WTC11 (cell line): ENCODE measurements at regions not wholly inside any gene's neighbourhood (a gene's known extent, or its start where the extent isn't known, plus 50 kb on each side); places are given as distances from the start of the nearest gene placed in this dataset.

Source experiments
- ATAC-seq: fragments of 200-7000 bp; cut with Tn5 transposase; 2 replicates; pipeline ENCODE4 v1.10.0; 2021; ENCODE audit warnings: mild to moderate bottlenecking, moderate library complexity
- CTCF ChIA-PET: fragments of 300-600 bp; sonication (Branson Sonifier 250); formaldehyde crosslinking; loops from one replicate; lab custom pipeline; 2021; ENCODE audit warnings: antibody characterized with exemption; lab: Charles Lee
- POLR2A ChIA-PET: fragments of 350-600 bp; sonication (Branson Sonifier 250); formaldehyde crosslinking; loops from one replicate; lab custom pipeline; 2021; ENCODE audit warnings: antibody characterized with exemption; lab: Charles Lee
- DNase-seq: peaks from one replicate; pipeline ENCODE4 v3.0.0; 2021; ENCODE audit warnings: low spot score
- H3K27ac Mint-ChIP-seq: 2 replicates; pipeline ENCODE4 v1.8.0; 2021; ENCODE audit warnings: mixed read lengths
- H3K27me3 Mint-ChIP-seq: 2 replicates; pipeline ENCODE4 v1.8.0; 2021; ENCODE audit warnings: low read depth, mild to moderate bottlenecking, moderate library complexity, mixed read lengths
- H3K36me3 Mint-ChIP-seq: 2 replicates; pipeline ENCODE4 v1.8.0; 2021; ENCODE audit warnings: mixed read lengths
- H3K4me1 Mint-ChIP-seq: 2 replicates; pipeline ENCODE4 v1.8.0; 2022; ENCODE audit warnings: mixed read lengths
- H3K4me3 Mint-ChIP-seq: 2 replicates; pipeline ENCODE4 v1.8.0; 2021; ENCODE audit warnings: mild to moderate bottlenecking, moderate library complexity, mixed read lengths
- H3K9me3 Mint-ChIP-seq: 2 replicates; pipeline ENCODE4 v1.8.0; 2021; ENCODE audit warnings: mixed read lengths
- CREB1 ChIP-seq: sonication (generic); formaldehyde crosslinking; IDR thresholded peaks from 2 replicates; pipeline ENCODE4 v1.8.0; 2023; ENCODE audit warnings: mild to moderate bottlenecking, missing genetic modification reagents
- CREM ChIP-seq: sonication (generic); formaldehyde crosslinking; IDR thresholded peaks from 2 replicates; pipeline ENCODE4 v1.8.1; 2022; ENCODE audit warnings: mild to moderate bottlenecking, missing genetic modification reagents, moderate library complexity
- ELF4 ChIP-seq: sonication (generic); formaldehyde crosslinking; IDR thresholded peaks from 2 replicates; pipeline ENCODE4 v1.8.1; 2022; ENCODE audit warnings: low read depth, mild to moderate bottlenecking, moderate library complexity, missing genetic modification reagents
- ETV6 ChIP-seq: sonication (generic); formaldehyde crosslinking; IDR thresholded peaks from 2 replicates; pipeline ENCODE4 v1.8.1; 2022; ENCODE audit warnings: mild to moderate bottlenecking, missing genetic modification reagents
- GABPB1 ChIP-seq: sonication (generic); formaldehyde crosslinking; IDR thresholded peaks from 2 replicates; pipeline ENCODE4 v1.8.1; 2023; ENCODE audit warnings: mild to moderate bottlenecking, missing genetic modification reagents
- GRHL2 ChIP-seq: fragments of 250-450 bp; sonication (Bioruptor Pico); IDR thresholded peaks from 2 replicates; pipeline ENCODE4 v1.8.0; 2022; ENCODE audit warnings: mild to moderate bottlenecking, moderate library complexity; ENCODE audit not compliant: insufficient replicate concordance, severe bottlenecking
- IRF2 ChIP-seq: sonication (generic); formaldehyde crosslinking; IDR thresholded peaks from 2 replicates; pipeline ENCODE4 v1.8.0; 2022; ENCODE audit warnings: low read depth, missing genetic modification reagents, borderline replicate concordance
- KAT7 ChIP-seq: sonication (generic); formaldehyde crosslinking; IDR thresholded peaks from 2 replicates; pipeline ENCODE4 v1.8.1; 2023; ENCODE audit warnings: missing genetic modification reagents, mild to moderate bottlenecking, borderline replicate concordance
- NFE2L1 ChIP-seq: sonication (generic); formaldehyde crosslinking; IDR thresholded peaks from 2 replicates; pipeline ENCODE4 v1.8.1; 2023; ENCODE audit warnings: missing genetic modification reagents
- PRRX2 ChIP-seq: fragments of 250-450 bp; sonication (Bioruptor Pico); IDR thresholded peaks from 2 replicates; pipeline ENCODE4 v1.8.0; 2021; ENCODE audit warnings: mild to moderate bottlenecking
- SMAD3 ChIP-seq: sonication (generic); formaldehyde crosslinking; IDR thresholded peaks from 2 replicates; pipeline ENCODE4 v1.8.0; 2022; ENCODE audit warnings: missing genetic modification reagents, mild to moderate bottlenecking, borderline replicate concordance
- SMAD4 ChIP-seq: sonication (generic); formaldehyde crosslinking; IDR thresholded peaks from 2 replicates; pipeline ENCODE4 v1.8.0; 2022; ENCODE audit warnings: mild to moderate bottlenecking, missing genetic modification reagents
- SOX15 ChIP-seq: fragments of 250-450 bp; sonication (Bioruptor Pico); IDR thresholded peaks from 2 replicates; pipeline ENCODE4 v1.9.0; 2021; ENCODE audit warnings: mild to moderate bottlenecking
- TEAD4 ChIP-seq: sonication (generic); formaldehyde crosslinking; IDR thresholded peaks from 2 replicates; pipeline ENCODE4 v1.8.0; 2022; ENCODE audit warnings: mild to moderate bottlenecking, missing genetic modification reagents
- ZNF121 ChIP-seq: sonication (generic); formaldehyde crosslinking; IDR thresholded peaks from 2 replicates; pipeline ENCODE4 v1.8.0; 2023; ENCODE audit warnings: missing genetic modification reagents
- ZNF232 ChIP-seq: sonication (generic); formaldehyde crosslinking; IDR thresholded peaks from 2 replicates; pipeline ENCODE4 v1.8.0; 2022; ENCODE audit warnings: mild to moderate bottlenecking, missing genetic modification reagents
- ZNF671 ChIP-seq: fragments of 250-450 bp; sonication (Bioruptor Pico); IDR thresholded peaks from 2 replicates; pipeline ENCODE4 v1.8.0; 2021; ENCODE audit warnings: mild to moderate bottlenecking
- TF ChIP-seq, protein P1 (sequence below): fragments of 250-450 bp; sonication (Bioruptor Pico); IDR thresholded peaks from 2 replicates; pipeline ENCODE4 v1.8.0; 2021; ENCODE audit warnings: mild to moderate bottlenecking
- TF ChIP-seq, protein P2 (sequence below): sonication (generic); formaldehyde crosslinking; conservative IDR thresholded peaks from 2 replicates; pipeline ENCODE4 v1.8.1; 2023; ENCODE audit warnings: mild to moderate bottlenecking, low read depth, missing genetic modification reagents, moderate library complexity
- TF ChIP-seq, protein P3 (sequence below): sonication (generic); formaldehyde crosslinking; IDR thresholded peaks from 2 replicates; pipeline ENCODE4 v1.8.1; 2023; ENCODE audit warnings: mild to moderate bottlenecking, missing genetic modification reagents, borderline replicate concordance
- TF ChIP-seq, protein P4 (sequence below): fragments of 250-450 bp; sonication (Bioruptor Pico); conservative IDR thresholded peaks from 2 replicates; pipeline ENCODE4 v1.9.0; 2021; ENCODE audit warnings: mild to moderate bottlenecking

DNA sequence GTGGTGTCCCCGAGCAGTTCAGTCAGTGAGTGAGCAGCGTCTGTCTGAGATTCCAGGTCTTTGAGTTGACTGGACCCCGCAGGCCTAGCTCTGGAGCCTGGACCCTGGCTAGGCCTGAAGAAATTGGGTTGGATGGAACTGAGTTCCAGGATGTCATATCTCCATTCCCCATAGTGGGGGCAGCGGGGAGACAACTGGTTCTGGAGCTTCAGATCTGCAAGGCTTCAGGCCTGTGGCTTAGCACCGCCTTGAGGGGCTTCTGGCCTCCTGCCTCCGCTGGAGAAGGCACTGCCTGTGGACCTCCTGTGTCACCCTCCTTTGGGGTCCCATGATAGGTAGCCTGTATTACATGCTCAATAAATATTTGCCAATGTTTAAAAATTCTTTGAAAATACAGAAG, 288.4 kb upstream of the ID2 start:
- Mint-ChIP-seq H3K36me3 (no peaks in the 10 kb centered on the region), H3K4me1 (peaks cover 34% of the 10 kb centered on the region), H3K4me3 (no peak overlapping the region), H3K27me3 (peaks cover 7% of the 10 kb centered on the region), H3K27ac (no peak overlapping the region), H3K9me3 (peaks cover 11% of the 10 kb centered on the region)
- ChIA-PET POLR2A (no interaction called here), CTCF (no interaction called here)
- ATAC-seq (no peak), DNase-seq (no peak)
- TF ChIP-seq TEAD4 (CRISPR knock-in tag) (no peak), PRRX2 (CRISPR knock-in tag) (no peak), ELF4 (CRISPR knock-in tag) (no peak), SOX15 (no peak)
- TF ChIP-seq, protein P1, sequence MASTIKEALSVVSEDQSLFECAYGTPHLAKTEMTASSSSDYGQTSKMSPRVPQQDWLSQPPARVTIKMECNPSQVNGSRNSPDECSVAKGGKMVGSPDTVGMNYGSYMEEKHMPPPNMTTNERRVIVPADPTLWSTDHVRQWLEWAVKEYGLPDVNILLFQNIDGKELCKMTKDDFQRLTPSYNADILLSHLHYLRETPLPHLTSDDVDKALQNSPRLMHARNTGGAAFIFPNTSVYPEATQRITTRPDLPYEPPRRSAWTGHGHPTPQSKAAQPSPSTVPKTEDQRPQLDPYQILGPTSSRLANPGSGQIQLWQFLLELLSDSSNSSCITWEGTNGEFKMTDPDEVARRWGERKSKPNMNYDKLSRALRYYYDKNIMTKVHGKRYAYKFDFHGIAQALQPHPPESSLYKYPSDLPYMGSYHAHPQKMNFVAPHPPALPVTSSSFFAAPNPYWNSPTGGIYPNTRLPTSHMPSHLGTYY: no peak

DNA sequence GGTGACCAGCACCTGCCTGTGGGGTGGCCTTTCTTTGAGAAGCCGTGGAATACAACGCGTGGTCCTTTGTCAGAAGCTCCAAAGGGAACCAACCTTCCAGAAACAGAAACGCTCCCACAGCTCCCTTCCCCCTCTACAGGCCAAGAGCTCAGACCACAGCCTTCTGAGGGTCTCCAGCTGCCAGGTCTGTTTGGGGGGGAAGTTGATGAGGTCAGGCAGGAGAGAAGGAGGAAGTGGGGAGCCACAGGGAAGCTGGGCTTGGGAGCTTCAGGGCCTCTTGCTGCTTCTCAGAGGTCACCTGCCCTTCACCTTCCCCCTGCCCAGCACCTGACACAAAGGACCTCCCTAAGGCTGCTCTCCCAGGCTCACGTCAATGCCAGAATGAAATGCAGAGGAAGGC, 287.7 kb upstream of the ID2 start:
- Mint-ChIP-seq H3K9me3 (peaks cover 16% of the 10 kb centered on the region), H3K4me3 (no peak overlapping the region)
- TF ChIP-seq PRRX2 (CRISPR knock-in tag) (no peak), ETV6 (CRISPR knock-in tag) (no peak), GABPB1 (CRISPR knock-in tag) (no peak), ZNF232 (CRISPR knock-in tag) (no peak)
- TF ChIP-seq, all 79 proteins: peak for 0
- ChIA-PET POLR2A (no interaction called here), CTCF (no interaction called here)
- H3K27me3 Mint-ChIP-seq: peaks cover 7% of the 10 kb centered on the region
- H3K36me3 Mint-ChIP-seq: peaks cover 3% of the 10 kb centered on the region; the same call in 1 of the 2 replicates
- DNase-seq (no peak), ATAC-seq (no peak)
- H3K4me1 Mint-ChIP-seq: peaks cover 32% of the 10 kb centered on the region
- no peak overlapping the region for H3K27ac Mint-ChIP-seq

DNA sequence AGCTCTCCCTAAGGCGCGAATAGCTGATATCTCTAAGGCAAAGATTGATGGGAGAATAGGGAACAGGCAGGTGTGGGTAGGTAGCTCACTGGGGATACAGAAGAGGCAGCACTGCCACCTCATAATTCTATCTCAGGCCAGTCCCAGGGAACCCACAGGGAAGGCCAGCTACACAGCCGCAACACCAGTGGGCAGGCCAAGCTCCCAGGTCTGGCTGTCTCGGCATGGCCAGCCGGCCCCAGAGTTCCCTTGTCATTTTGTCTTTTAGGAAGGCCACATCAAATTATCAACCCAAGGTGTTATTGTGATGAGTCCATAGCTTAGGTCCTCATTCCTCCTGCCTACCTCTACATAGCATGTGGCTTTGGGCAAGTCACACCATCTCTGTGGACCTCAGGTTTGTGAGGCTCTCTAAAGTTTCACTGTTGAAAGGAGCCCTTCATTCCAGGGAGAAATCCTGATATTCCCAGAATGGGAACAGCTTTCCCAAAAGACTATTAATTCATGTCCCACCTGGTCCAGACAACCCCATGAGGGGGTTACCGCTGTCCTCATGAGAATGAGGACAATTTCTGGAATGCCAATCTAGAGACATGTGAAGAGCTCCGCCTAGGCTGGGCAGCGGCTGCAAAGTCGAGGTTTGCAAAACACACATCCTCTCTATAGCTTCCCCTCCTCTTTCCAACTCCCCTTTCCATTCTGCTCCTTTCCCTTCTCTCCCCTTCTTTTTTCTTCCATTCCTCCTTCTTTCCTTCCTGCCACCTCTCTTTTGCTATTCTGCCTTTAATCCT, 287.1 kb upstream of the ID2 start:
- ChIA-PET CTCF (no interaction called here), POLR2A (no interaction called here)
- DNase-seq: no peak
- no peak for ATAC-seq
- Mint-ChIP-seq H3K4me3 (no peak overlapping the region), H3K27me3 (peaks cover 7% of the 10 kb centered on the region), H3K27ac (no peak overlapping the region), H3K4me1 (peaks cover 29% of the 10 kb centered on the region), H3K36me3 (peaks cover 3% of the 10 kb centered on the region; the same call in 1 of the 2 replicates), H3K9me3 (peaks cover 16% of the 10 kb centered on the region)
- TF ChIP-seq CREB1 (CRISPR knock-in tag) (no peak), SMAD4 (CRISPR knock-in tag) (no peak), CREM (CRISPR knock-in tag) (no peak), ZNF121 (CRISPR knock-in tag) (no peak), NFE2L1 (no peak), GRHL2 (no peak), KAT7 (no peak), SMAD3 (no peak), IRF2 (no peak), ZNF671 (no peak)
- TF ChIP-seq, protein P2, sequence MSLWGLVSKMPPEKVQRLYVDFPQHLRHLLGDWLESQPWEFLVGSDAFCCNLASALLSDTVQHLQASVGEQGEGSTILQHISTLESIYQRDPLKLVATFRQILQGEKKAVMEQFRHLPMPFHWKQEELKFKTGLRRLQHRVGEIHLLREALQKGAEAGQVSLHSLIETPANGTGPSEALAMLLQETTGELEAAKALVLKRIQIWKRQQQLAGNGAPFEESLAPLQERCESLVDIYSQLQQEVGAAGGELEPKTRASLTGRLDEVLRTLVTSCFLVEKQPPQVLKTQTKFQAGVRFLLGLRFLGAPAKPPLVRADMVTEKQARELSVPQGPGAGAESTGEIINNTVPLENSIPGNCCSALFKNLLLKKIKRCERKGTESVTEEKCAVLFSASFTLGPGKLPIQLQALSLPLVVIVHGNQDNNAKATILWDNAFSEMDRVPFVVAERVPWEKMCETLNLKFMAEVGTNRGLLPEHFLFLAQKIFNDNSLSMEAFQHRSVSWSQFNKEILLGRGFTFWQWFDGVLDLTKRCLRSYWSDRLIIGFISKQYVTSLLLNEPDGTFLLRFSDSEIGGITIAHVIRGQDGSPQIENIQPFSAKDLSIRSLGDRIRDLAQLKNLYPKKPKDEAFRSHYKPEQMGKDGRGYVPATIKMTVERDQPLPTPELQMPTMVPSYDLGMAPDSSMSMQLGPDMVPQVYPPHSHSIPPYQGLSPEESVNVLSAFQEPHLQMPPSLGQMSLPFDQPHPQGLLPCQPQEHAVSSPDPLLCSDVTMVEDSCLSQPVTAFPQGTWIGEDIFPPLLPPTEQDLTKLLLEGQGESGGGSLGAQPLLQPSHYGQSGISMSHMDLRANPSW: no peak
- TF ChIP-seq, protein P3, sequence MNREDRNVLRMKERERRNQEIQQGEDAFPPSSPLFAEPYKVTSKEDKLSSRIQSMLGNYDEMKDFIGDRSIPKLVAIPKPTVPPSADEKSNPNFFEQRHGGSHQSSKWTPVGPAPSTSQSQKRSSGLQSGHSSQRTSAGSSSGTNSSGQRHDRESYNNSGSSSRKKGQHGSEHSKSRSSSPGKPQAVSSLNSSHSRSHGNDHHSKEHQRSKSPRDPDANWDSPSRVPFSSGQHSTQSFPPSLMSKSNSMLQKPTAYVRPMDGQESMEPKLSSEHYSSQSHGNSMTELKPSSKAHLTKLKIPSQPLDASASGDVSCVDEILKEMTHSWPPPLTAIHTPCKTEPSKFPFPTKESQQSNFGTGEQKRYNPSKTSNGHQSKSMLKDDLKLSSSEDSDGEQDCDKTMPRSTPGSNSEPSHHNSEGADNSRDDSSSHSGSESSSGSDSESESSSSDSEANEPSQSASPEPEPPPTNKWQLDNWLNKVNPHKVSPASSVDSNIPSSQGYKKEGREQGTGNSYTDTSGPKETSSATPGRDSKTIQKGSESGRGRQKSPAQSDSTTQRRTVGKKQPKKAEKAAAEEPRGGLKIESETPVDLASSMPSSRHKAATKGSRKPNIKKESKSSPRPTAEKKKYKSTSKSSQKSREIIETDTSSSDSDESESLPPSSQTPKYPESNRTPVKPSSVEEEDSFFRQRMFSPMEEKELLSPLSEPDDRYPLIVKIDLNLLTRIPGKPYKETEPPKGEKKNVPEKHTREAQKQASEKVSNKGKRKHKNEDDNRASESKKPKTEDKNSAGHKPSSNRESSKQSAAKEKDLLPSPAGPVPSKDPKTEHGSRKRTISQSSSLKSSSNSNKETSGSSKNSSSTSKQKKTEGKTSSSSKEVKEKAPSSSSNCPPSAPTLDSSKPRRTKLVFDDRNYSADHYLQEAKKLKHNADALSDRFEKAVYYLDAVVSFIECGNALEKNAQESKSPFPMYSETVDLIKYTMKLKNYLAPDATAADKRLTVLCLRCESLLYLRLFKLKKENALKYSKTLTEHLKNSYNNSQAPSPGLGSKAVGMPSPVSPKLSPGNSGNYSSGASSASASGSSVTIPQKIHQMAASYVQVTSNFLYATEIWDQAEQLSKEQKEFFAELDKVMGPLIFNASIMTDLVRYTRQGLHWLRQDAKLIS: no peak
- TF ChIP-seq, protein P4, sequence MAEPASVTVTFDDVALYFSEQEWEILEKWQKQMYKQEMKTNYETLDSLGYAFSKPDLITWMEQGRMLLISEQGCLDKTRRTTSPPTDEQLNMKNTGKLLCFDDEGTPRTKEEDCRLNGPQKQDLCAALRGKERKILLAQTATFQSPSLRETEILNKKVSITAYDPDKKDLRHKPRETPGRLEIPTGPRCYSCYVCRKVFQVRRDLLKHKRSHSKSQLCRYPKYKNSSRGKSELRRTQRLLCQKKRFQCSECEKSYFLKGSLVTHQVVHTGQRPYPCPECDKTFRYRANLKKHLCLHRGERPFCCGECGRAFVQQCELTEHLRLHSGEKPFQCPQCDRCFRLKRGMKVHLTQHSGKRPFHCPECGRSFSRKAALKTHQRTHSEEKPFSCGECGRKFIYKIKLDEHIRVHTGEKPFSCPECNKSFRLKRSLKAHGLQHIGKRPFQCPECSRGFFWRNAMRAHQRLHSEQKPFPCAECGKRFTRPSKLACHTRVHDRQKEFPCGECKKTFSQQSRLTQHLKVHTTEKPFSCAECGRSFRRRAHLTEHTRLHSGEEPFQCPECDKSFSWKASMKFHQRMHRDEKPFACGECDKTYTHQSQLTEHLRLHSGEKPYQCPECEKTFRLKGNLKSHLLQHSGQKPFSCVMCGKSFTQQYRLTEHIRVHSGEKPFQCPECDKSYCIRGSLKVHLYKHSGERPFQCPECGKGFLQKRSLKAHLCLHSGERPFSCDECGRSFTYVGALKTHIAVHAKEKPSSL (CRISPR knock-in tag): no peak
